ENCODE measurements at regions not wholly inside any gene's neighbourhood (a gene's known extent, or its start where the extent isn't known, plus 50 kb on each side); places are given as distances from the start of the nearest gene placed in this dataset.
A peak's percentile ranks its signal among the peaks of the same experiment; 100 is the strongest.
"Not testable (repeated sequence)": the region's sequence is repeated elsewhere in the genome, so short reads cannot be mapped to it uniquely, and the experiment has no call there.

DNA sequence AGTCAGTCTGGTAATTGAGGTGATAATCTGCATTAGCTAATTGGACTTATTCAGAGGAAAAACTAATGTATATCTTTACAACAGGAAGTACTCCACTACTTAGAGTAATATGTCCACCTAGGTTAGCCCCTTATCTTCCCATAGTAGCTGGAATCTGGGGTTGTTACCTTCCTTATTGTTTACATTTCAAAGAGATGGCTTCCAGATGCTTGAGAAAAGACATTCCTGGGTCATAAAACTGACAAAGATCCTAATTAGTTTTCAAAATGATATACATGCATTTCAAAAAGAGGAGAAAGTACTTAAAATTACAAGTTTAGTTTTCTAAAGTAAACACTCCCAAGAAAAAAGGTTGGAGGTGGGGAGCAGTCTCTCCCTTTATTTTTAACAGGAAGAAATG lies 78.1 kb downstream of the RPL10L start:
- Histone ChIP-seq H3K36me3 (ENCODE audit: control insufficient read depth, insufficient read depth, low read length) (no peaks in the 10 kb centered on the region), H3K27me3 (ENCODE audit: control insufficient read depth, insufficient read depth, low read length) (no peaks in the 10 kb centered on the region), H3K4me3 (ENCODE audit: low read depth, low read length) (no peak overlapping the region)
- TF ChIP-seq, protein P1, sequence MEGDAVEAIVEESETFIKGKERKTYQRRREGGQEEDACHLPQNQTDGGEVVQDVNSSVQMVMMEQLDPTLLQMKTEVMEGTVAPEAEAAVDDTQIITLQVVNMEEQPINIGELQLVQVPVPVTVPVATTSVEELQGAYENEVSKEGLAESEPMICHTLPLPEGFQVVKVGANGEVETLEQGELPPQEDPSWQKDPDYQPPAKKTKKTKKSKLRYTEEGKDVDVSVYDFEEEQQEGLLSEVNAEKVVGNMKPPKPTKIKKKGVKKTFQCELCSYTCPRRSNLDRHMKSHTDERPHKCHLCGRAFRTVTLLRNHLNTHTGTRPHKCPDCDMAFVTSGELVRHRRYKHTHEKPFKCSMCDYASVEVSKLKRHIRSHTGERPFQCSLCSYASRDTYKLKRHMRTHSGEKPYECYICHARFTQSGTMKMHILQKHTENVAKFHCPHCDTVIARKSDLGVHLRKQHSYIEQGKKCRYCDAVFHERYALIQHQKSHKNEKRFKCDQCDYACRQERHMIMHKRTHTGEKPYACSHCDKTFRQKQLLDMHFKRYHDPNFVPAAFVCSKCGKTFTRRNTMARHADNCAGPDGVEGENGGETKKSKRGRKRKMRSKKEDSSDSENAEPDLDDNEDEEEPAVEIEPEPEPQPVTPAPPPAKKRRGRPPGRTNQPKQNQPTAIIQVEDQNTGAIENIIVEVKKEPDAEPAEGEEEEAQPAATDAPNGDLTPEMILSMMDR (IDR thresholded peaks at IDR 0.05; ENCODE audit: insufficient read depth, low read length, poor library complexity, severe bottlenecking): no peak
- DNase-seq (ENCODE audit: low read depth): no peak

DNA sequence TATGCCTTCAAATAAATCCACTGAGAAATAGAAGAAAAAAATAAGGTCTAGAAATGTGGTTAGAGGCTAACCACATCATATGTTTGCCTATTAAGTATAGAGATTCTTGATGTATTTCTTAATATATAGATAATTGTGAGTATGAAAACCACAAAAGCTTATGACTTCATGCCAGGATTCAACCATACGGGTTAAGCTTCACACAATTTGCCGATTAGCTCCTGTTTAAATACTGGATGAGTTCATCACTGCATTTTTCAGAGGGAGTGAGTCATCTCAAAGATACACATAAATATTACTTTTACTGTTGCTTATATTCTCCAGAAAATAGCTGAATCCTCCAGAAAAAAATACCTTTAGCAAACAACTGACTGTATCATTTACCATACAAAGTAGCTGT lies 79.6 kb downstream of the RPL10L start:
- Histone ChIP-seq H3K4me3 (ENCODE audit: low read depth, low read length) (no peak overlapping the region), H3K27me3 (ENCODE audit: control insufficient read depth, insufficient read depth, low read length) (no peaks in the 10 kb centered on the region), H3K36me3 (ENCODE audit: control insufficient read depth, insufficient read depth, low read length) (no peaks in the 10 kb centered on the region)
- DNase-seq (ENCODE audit: low read depth): peak; percentile 16
- TF ChIP-seq, protein P1 (IDR thresholded peaks at IDR 0.05; ENCODE audit: insufficient read depth, low read length, poor library complexity, severe bottlenecking): no peak

DNA sequence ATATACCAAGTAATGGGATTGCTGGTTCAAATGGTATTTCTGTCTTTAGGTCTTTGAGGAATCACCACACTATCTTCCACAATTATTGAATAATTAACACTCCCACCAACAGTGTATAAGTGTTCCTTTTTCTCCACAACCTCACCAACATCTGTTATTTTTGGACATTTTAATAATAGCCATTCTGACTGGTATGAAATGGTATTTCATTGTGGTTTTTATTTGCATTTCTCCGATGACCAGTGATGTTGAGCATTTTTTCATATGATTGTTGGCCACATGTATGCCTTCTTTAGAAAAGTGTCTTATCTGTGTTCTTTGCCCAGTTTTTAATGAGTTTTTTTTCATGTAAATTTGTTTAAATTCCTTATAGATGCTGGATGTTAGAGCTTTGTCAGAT lies 83.4 kb downstream of the RPL10L start:
- H3K27me3 ChIP-seq (ENCODE audit: control insufficient read depth, insufficient read depth, low read length); H3K4me3 ChIP-seq (ENCODE audit: low read depth, low read length); DNase-seq (ENCODE audit: low read depth); H3K36me3 ChIP-seq (ENCODE audit: control insufficient read depth, insufficient read depth, low read length): not testable (repeated sequence)

DNA sequence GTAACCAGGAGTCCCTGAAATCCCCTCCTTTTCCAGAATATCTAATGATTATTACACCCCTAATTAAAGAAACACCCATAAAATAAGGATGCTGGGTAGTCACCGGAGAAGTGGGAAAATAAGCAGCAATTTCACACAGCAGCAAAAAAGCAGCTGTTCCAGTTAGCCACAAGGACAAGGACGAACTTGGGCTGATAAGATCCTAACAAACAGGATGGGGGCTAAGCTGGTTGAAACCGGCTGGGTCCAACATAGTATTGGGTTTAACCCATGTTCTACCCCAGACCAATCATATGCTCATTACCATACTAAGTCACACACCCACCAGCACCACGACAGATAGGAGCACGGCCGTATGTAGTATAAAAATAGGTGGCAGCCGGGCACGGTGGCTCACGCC lies 100.7 kb downstream of the RPL10L start:
- no peaks in the 10 kb centered on the region for H3K36me3 ChIP-seq (ENCODE audit: control insufficient read depth, insufficient read depth, low read length)
- DNase-seq (ENCODE audit: low read depth): no peak
- TF ChIP-seq, protein P1 (IDR thresholded peaks at IDR 0.05; ENCODE audit: insufficient read depth, low read length, poor library complexity, severe bottlenecking): no peak
- H3K27me3 ChIP-seq (ENCODE audit: control insufficient read depth, insufficient read depth, low read length): no peaks in the 10 kb centered on the region
- H3K4me3 ChIP-seq (ENCODE audit: low read depth, low read length): no peak overlapping the region

DNA sequence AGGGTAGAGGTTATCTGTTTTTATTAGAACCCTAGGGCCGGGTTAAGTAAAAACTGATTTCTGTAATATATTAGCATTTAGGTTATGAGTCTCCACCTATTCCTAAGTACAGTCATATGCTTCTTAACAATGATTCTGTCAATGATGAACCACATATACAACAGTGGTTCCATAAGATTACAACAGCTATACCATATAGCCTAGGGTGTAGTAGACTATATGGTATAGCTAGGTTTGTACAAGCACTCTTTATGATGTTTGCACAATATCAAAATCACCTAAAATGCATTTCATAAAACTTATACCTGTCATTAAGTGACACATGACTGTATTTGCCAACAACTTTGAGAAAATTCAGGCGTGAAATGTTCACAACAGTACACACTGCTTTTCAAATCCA lies 110.6 kb downstream of the RPL10L start:
- H3K27me3 ChIP-seq (ENCODE audit: control insufficient read depth, insufficient read depth, low read length): no peaks in the 10 kb centered on the region
- TF ChIP-seq, protein P1 (IDR thresholded peaks at IDR 0.05; ENCODE audit: insufficient read depth, low read length, poor library complexity, severe bottlenecking): no peak

DNA sequence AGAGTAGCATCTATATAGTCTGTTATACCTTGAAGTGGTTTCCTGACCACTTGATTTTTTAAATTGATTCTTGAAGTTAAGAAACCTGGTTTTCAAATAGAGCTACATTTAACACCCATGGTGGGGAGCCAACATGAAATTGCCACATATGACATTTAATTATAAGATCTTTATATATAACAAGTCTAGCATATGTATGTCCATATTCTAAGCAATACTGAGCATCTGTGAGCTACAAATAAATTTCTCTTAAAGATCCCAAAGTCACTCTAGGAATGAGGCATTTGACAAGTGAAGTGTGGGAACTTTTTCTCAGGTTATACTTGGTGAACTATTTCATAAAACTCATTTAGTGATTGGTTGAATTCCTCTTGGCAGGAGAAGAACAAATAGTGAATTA lies 132.5 kb downstream of the RPL10L start:
- TF ChIP-seq, protein P1 (IDR thresholded peaks at IDR 0.05; ENCODE audit: insufficient read depth, low read length, poor library complexity, severe bottlenecking): no peak
- Histone ChIP-seq H3K27me3 (ENCODE audit: control insufficient read depth, insufficient read depth, low read length) (no peaks in the 10 kb centered on the region), H3K4me3 (ENCODE audit: low read depth, low read length) (no peak overlapping the region), H3K36me3 (ENCODE audit: control insufficient read depth, insufficient read depth, low read length) (no peaks in the 10 kb centered on the region)
- DNase-seq (ENCODE audit: low read depth): no peak

More for the DNA sequence above, 110.6 kb downstream of the RPL10L start:
- DNase-seq (ENCODE audit: low read depth): no peak
- Histone ChIP-seq H3K4me3 (ENCODE audit: low read depth, low read length) (no peak overlapping the region), H3K36me3 (ENCODE audit: control insufficient read depth, insufficient read depth, low read length) (no peaks in the 10 kb centered on the region)

DNA sequence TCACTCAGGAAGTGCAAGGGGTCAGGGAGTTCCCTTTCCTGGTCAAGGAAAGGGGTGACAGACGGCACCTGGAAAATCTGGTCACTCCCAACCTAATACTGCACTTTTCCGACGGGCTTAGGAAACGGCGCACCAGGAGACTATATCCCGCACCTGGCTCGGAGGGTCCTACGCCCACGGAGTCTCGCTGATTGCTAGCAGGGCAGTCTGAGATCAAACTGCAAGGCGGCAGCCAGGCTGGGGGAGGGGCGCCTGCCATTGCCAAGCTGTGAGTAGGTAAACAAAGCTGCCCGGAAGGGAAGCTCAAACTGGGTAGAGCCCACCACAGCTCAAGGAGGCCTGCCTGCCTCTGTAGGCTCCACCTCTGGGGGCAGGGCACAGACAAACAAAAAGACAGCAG lies 142.8 kb downstream of the RPL10L start:
- not testable (repeated sequence) for H3K27me3 ChIP-seq (ENCODE audit: control insufficient read depth, insufficient read depth, low read length); H3K4me3 ChIP-seq (ENCODE audit: low read depth, low read length); DNase-seq (ENCODE audit: low read depth); H3K36me3 ChIP-seq (ENCODE audit: control insufficient read depth, insufficient read depth, low read length)

Data from kidney epithelial cell (primary cell).